ENCODE measurements at regions not wholly inside any gene's neighbourhood (a gene's known extent, or its start where the extent isn't known, plus 50 kb on each side); places are given as distances from the start of the nearest gene placed in this dataset.
"Not testable (repeated sequence)": the region's sequence is repeated elsewhere in the genome, so short reads cannot be mapped to it uniquely, and the experiment has no call there.

DNA sequence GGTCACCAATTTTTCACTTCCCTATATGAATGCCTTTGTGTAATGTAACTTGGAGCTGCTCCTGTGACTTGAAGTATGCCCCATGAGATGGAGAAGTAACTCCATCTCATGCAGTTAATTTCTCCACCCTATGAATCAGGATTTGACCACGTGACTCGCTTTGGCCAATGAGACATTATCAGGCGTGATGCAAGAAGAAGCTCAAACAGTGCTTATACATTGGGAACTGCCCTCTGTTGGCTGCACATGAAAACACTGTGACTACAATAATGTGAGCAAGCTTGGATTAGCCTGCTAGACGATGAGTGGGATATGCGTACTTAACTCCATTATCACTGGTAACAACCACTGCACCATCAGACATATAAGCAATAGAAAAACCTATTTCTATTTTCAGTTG, 684.4 kb downstream of the PLA2G4A start:
- DNase-seq (ENCODE audit: low spot score), result no peak

DNA sequence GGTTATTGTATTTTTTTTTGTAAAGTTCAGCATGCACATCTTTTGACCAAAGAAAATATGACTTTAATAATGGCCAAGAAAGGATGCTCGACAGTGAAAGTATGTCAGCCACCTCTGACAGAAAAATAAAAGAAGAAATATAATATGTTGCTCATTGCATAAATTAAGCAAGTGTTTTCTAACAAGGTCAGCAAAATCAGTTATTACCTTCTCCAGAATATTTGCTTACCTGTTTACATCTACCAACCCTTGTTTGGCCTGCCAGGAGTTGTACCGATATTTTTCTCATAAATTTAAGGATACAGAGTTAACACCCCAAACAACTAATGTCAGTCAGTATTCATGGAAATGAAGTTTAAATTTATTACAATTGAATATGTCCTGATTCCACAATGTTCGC, 685.4 kb downstream of the PLA2G4A start:
- no peak for DNase-seq (ENCODE audit: low spot score)

DNA sequence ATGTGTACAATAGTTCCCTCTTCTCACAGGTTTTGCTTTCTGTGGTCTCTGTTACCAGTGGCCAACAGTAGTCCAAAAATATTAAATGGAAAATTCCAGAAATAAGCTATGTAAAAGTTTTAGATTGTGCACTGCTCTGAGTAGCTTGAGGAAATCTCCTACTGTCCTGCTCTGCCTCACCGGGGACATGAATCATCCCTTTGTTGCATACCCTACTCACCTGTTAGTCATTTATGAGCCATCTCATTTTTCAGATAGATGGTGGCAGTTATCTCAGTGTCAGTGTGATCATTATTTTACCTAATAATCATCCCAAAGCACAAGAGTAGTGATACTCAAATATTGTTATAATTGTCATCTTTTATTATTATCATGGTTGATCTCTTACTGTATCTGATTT, 688.1 kb downstream of the PLA2G4A start:
- no peak for DNase-seq (ENCODE audit: low spot score)

DNA sequence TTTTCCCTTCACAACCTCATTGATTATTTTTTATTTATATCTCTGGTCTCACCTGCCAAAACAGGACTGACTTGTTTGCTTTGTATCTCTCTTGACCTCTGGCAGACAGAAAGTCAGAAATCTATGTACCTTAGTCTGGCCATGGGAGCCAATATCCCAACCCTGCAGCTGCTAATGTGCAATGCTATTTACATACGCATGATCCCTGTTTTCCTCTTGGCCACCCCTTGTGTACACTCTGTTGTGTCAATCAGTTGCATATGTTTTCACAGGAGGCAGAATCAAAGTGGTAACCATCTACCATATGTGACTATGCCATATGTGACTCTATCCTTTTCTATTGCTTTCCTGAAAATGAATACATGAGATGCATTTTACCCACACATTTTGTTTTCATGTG, 688.8 kb downstream of the PLA2G4A start:
- no peak for DNase-seq (ENCODE audit: low spot score)

DNA sequence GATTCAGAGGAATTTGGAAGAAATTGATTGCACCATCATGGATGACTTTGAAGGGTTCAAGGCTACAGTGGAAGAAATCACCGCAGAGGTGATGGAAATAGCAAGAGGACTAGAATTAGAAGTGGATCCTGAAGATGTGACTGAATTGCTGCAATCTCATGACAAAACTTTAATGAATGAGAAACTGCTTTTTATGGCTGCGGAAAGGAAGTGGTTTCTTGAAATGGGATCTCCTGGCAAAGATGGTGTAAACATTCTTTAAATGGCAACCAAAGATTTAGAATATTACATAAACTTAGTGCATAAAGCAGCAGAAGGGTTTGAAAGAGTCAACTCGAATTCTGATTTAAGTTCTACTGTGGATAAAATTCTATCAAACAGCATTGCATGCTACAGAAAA, 698.6 kb downstream of the PLA2G4A start:
- DNase-seq (ENCODE audit: low spot score), result no peak

DNA sequence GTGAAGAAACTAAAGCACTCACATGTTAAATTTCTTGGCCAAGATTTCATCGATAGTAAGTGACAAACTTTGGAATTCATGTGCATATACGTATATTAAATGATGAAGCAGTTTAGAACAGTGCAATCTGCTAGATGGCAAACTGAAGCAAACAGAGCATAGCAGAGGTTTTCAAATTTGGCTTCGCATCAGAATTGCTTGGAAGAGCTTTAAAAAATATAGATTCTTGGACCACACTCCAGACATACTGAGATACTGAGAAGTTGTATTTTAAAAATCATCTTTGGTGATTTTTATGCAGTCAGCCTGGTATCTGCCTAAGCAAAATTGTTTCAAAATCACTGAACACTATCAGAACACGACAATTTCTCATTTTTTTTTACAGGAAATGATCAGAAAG, 709.2 kb downstream of the PLA2G4A start:
- DNase-seq (ENCODE audit: low spot score), result no peak

- DNase-seq (ENCODE audit: low spot score), result no peak
Observed at GRCh38 chr1:187549540-187549939, 720.8 kb downstream of the PLA2G4A start.

- DNase-seq (ENCODE audit: low spot score), result no peak
Observed at GRCh38 chr1:187551061-187551460, 722.3 kb downstream of the PLA2G4A start.

- DNase-seq (ENCODE audit: low spot score), result no peak
Observed at GRCh38 chr1:187563191-187563590, 734.4 kb downstream of the PLA2G4A start.

DNA sequence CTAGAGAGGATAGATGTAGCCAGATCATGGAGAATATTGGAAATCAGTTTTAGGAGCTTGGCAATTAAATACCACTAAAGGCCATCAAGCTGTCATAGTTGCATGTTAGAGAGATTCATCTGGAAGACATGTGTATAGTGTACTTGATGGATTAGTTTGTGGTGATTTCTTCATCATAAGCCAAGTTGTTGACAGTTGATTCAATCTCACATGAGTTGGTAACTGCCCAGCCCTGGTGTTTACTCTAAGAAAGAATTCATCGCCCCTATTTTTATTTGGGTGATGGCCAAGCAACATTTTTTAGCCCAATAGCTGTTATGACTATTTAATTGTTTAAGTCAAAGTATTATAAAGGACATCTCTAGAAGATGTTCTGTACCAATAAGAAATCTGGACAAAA, 737.6 kb downstream of the PLA2G4A start:
- DNase-seq (ENCODE audit: low spot score), result no peak

DNA sequence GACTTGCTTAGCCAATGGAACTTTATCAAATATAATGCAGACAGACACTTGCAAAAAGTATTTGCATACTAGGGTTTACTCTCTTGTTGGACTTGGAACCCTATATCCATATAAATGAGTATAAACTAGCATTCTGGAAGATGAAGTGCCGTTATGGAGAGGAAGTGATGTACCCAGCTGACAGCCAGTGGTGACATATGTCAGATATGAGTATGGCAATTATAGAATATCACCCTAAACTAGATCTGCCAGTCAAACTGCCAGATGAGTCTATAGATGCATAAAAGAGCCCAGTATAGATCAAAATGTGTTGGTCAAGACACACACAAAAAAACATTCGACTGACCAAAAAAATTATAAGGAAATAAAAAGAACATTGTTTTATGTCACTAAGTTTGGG, 739.3 kb downstream of the PLA2G4A start:
- no peak for DNase-seq (ENCODE audit: low spot score)

DNA sequence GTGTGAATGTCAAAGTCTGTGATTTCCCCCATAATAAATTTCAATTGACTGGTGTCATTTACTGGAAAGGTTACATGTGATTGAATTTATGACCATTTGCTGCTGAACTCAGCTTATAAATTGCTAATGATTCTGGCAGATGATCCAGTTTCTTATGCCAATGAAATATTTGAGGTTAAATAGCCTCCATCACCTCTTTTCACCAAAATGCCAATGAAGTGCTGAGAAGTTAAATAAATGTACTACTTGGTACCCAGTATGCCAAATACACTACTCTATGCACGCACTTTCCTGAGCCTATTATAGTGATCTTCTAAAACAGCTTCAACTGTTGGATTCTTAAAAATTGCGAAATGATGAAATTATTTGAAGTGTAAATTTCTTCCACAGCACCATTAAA, 741.4 kb downstream of the PLA2G4A start:
- no peak for DNase-seq (ENCODE audit: low spot score)

DNA sequence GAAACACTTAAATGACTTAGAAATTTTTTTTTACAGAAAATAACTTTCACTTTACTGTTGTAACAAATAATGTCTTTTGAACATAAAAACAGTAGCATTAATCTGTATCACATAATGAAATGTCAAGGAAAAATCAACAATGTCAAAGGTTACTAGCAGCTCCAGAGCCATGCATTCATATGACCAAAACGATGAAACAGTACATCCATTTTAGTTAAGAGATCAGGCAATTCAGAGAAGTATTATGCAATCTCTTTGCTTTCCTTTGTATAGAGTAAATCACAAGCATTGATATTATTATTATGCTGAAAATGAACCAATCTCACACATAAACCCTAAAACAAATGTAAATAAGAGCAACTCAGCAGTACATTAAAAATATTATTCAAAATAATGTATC, 748.9 kb downstream of the PLA2G4A start:
- no peak for DNase-seq (ENCODE audit: low spot score)

- no peak for DNase-seq (ENCODE audit: low spot score)
Observed at GRCh38 chr1:187588917-187589316, 760.2 kb downstream of the PLA2G4A start.

DNA sequence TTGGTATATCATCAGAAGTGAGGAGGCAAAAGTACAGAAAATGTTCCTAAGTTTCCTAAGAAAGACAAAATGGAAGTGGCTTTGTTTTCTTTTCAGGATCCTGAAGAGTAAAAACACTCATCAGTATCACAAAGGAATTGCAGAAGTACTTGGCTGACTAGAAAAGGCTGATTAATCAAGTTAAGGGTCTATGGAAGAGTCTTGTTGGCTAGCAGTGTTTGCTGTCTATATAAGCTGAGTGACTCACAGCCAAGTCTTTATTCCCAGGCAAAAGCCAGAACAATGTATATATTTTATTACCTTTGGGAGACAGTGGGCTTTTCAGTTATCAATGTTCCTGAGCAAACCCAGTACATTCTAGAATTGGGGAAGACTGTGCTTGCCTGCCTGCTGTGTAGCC, 777.0 kb downstream of the PLA2G4A start:
- no peak for DNase-seq (ENCODE audit: low spot score)

DNA sequence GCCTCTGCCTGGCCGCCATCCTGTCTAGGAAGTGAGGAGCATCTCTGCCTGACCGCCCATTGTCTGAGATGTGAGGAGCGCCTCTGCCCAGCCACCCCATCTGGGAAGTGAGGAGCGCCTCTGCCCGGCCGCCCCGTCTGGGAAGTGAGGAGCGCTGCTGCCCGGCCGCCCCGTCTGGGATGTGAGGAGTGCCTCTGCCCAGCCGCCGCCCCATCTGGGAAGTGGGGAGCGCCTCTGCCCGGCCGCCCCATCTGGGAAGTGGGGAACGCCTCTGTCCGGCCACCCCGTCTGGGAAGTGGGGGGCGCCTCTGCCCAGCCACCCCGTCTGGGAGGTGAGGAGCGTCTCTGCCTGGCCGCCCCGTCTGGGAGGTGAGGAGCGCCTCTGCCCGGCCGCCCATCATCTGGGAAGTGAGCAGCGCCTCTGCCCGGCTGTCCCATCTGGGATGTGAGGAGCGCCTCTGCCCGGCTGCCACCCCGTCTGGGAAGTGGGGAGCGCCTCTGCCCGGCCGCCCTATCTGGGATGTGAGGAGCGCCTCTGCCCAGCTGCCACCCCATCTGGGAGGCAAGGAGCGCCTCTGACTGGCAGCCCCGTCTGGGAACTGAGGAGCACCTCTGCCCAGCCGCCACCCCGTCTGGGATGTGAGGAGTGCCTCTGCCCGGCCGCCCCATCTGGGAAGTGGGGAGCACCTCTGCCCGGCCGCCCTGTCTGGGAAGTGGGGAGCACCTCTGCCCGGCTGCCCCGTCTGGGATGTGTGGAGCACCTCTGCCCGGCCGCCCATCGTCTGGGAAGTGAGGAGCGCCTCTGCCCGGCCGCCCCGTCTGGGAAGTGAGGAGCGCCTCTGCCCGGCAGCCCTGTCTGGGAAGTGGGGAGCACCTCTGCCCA, 787.3 kb downstream of the PLA2G4A start:
- DNase-seq (ENCODE audit: low spot score), result not testable (repeated sequence)

GRCh38 chr1:187616830-187617229, 788.1 kb downstream of the PLA2G4A start:
- DNase-seq (ENCODE audit: low spot score), result not testable (repeated sequence)

- DNase-seq (ENCODE audit: low spot score), result no peak
Observed at GRCh38 chr1:187617776-187618175, 789.0 kb downstream of the PLA2G4A start.

GRCh38 chr1:187619175-187619574, 790.4 kb downstream of the PLA2G4A start:
- DNase-seq (ENCODE audit: low spot score), result no peak

GRCh38 chr1:187621951-187622350, 793.2 kb downstream of the PLA2G4A start:
- no peak for DNase-seq (ENCODE audit: low spot score)

GRCh38 chr1:187622545-187622944, 793.8 kb downstream of the PLA2G4A start:
- no peak for DNase-seq (ENCODE audit: low spot score)

GRCh38 chr1:187624812-187625545, 796.2 kb downstream of the PLA2G4A start:
- no peak for DNase-seq (ENCODE audit: low spot score)

- DNase-seq (ENCODE audit: low spot score), result no peak
Observed at GRCh38 chr1:187626056-187626455, 797.3 kb downstream of the PLA2G4A start.

All from mesenteric fat pad (tissue), 1 donor.